ENCODE measurements at regions not wholly inside any gene's neighbourhood (a gene's known extent, or its start where the extent isn't known, plus 50 kb on each side); places are given as distances from the start of the nearest gene placed in this dataset.

DNA sequence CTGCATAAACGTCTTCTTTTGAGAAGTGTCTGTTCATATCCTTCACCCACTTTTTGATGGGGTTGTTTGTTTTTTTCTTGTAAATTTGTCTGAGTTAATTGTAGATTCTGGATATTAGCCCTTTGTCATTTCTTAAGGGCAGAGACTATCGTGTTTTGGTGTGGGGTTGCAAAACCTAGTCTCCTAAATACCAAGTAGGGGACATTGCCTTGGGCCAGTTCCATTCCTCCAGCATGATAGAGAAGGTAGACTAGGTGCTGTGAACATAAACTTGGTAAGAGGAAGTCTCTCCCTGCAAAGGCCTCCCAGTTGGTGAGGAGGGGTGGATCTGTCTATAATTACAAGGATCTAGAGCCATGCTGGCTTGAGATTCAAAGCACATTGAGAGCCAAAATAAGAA, 390.7 kb downstream of the VRK1 start:
- H3K27me3 ChIP-seq (ENCODE audit: control insufficient read depth, insufficient read depth, low read length): no peaks in the 10 kb centered on the region
- CTCF ChIA-PET: no interaction called here
- H3K9me3 ChIP-seq (ENCODE audit: control insufficient read depth, insufficient read depth, low read length): no peaks in the 10 kb centered on the region; the same call in 1 of the 2 replicates
- no peak for DNase-seq (ENCODE audit: low read depth, low spot score)
- no peak overlapping the region for H3K27ac ChIP-seq (ENCODE audit: low read depth, low read length)
- no peak overlapping the region for H3K4me3 ChIP-seq (ENCODE audit: low read depth, low read length)
- TF ChIP-seq, protein P1, sequence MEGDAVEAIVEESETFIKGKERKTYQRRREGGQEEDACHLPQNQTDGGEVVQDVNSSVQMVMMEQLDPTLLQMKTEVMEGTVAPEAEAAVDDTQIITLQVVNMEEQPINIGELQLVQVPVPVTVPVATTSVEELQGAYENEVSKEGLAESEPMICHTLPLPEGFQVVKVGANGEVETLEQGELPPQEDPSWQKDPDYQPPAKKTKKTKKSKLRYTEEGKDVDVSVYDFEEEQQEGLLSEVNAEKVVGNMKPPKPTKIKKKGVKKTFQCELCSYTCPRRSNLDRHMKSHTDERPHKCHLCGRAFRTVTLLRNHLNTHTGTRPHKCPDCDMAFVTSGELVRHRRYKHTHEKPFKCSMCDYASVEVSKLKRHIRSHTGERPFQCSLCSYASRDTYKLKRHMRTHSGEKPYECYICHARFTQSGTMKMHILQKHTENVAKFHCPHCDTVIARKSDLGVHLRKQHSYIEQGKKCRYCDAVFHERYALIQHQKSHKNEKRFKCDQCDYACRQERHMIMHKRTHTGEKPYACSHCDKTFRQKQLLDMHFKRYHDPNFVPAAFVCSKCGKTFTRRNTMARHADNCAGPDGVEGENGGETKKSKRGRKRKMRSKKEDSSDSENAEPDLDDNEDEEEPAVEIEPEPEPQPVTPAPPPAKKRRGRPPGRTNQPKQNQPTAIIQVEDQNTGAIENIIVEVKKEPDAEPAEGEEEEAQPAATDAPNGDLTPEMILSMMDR (IDR thresholded peaks at IDR 0.05; ENCODE audit: low read depth, low read length): no peak
- POLR2A ChIA-PET: no interaction called here

DNA sequence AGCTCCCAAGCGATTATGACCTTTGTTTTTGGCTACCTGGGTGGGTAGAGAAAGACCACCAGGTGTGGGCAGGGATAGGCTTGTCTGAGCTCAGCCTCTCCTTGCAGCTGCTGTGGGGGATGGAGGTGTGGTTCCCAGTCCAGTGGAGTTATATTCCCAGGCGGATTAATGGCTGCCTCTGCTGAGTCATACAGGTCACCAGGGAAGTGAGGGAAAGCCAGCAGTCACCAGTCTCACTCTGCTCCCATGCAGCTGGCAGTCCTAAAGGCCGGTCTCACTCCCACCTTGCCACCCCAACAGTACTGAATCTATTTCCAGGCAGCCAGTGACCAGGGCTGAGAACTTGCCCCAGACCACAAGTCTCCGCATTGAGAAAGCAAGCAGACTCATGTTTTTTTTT, 399.2 kb downstream of the VRK1 start:
- ChIA-PET CTCF (no interaction called here), POLR2A (no interaction called here)
- TF ChIP-seq, protein P1 (IDR thresholded peaks at IDR 0.05; ENCODE audit: low read depth, low read length): no peak
- Histone ChIP-seq H3K4me3 (ENCODE audit: low read depth, low read length) (no peak overlapping the region), H3K9me3 (ENCODE audit: control insufficient read depth, insufficient read depth, low read length) (peaks cover 18% of the 10 kb centered on the region), H3K27ac (ENCODE audit: low read depth, low read length) (no peak overlapping the region), H3K27me3 (ENCODE audit: control insufficient read depth, insufficient read depth, low read length) (no peaks in the 10 kb centered on the region)
- DNase-seq (ENCODE audit: low read depth, low spot score): no peak

DNA sequence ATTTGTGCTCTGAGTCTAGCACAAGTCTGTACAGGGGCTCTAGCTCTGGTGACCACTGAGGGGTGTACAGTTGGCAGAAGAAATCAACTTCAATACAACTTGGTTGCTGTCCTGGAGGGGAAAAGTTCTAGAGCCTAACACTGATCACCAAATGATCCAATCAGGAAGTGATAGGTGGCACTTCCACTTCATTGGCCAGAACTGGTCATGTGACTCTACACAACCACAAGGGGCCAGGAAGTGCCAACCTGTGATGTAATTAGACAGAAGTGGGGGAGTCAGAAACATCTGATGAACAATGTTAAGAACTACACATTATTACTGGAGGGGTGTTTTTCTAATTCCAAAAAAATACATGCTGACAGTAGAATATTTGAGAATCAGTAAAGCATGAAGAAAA, 401.6 kb downstream of the VRK1 start:
- TF ChIP-seq, protein P1 (IDR thresholded peaks at IDR 0.05; ENCODE audit: low read depth, low read length): no peak
- Histone ChIP-seq H3K4me3 (ENCODE audit: low read depth, low read length) (no peak overlapping the region), H3K27me3 (ENCODE audit: control insufficient read depth, insufficient read depth, low read length) (no peaks in the 10 kb centered on the region), H3K27ac (ENCODE audit: low read depth, low read length) (no peak overlapping the region), H3K9me3 (ENCODE audit: control insufficient read depth, insufficient read depth, low read length) (peaks cover 22% of the 10 kb centered on the region)
- no peak for DNase-seq (ENCODE audit: low read depth, low spot score)
- ChIA-PET CTCF (no interaction called here), POLR2A (no interaction called here)

DNA sequence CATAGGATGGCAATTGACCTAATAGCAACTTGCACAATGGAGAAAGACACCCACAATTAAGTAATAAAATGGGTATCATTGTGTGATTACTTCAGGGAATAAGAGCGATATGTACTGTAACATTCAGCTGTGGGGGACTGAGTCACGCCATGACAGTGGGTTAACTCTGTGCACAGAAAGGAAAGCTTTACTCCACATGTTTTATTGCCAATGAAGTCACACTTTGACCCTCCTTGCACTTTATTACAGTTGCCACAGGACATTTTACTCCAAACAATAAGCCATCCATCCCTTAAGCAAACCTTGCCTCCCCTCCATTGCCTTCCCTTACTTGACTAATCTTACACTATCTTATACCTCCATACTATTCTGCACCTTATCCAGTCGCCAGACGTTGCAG, 403.1 kb downstream of the VRK1 start:
- TF ChIP-seq, protein P1 (IDR thresholded peaks at IDR 0.05; ENCODE audit: low read depth, low read length): no peak

GRCh38 chr14:97206916-97207315, 409.7 kb downstream of the VRK1 start:
- Histone ChIP-seq H3K4me3 (ENCODE audit: low read depth, low read length) (no peak overlapping the region), H3K27me3 (ENCODE audit: control insufficient read depth, insufficient read depth, low read length) (no peaks in the 10 kb centered on the region), H3K9me3 (ENCODE audit: control insufficient read depth, insufficient read depth, low read length) (peaks cover 14% of the 10 kb centered on the region), H3K27ac (ENCODE audit: low read depth, low read length) (no peak overlapping the region)
- ChIA-PET POLR2A (no interaction called here), CTCF (no interaction called here)
- no peak for DNase-seq (ENCODE audit: low read depth, low spot score)
- TF ChIP-seq, protein P1 (IDR thresholded peaks at IDR 0.05; ENCODE audit: low read depth, low read length): no peak

More for the DNA sequence above, 403.1 kb downstream of the VRK1 start:
- ChIA-PET POLR2A (no interaction called here), CTCF (no interaction called here)
- H3K4me3 ChIP-seq (ENCODE audit: low read depth, low read length): no peak overlapping the region
- H3K27me3 ChIP-seq (ENCODE audit: control insufficient read depth, insufficient read depth, low read length): no peaks in the 10 kb centered on the region
- peaks cover 22% of the 10 kb centered on the region for H3K9me3 ChIP-seq (ENCODE audit: control insufficient read depth, insufficient read depth, low read length)
- no peak for DNase-seq (ENCODE audit: low read depth, low spot score)
- H3K27ac ChIP-seq (ENCODE audit: low read depth, low read length): no peak overlapping the region

Data from AG04450 (cell line).